CD4-positive, alpha-beta T cell (primary cell): ENCODE measurements at regions not wholly inside any gene's neighbourhood (a gene's known extent, or its start where the extent isn't known, plus 50 kb on each side); places are given as distances from the start of the nearest gene placed in this dataset.

Source experiments
- ATAC-seq: fragments of 200-7000 bp; cut with Tn5 transposase; one replicate; pipeline ENCODE4 v1.10.0; 2022; ENCODE audit warnings: mild to moderate bottlenecking; ENCODE audit not compliant: poor library complexity
- CTCF ChIA-PET: fragments of 350-600 bp; sonication (Branson Sonifier 250); formaldehyde crosslinking; loops from one replicate; lab custom pipeline; 2021; ENCODE audit warnings: antibody characterized with exemption, inconsistent platforms; lab: Charles Lee
- POLR2A ChIA-PET: fragments of 350-600 bp; sonication (Branson Sonifier 250); formaldehyde crosslinking; loops from one replicate; lab custom pipeline; 2021; ENCODE audit warnings: antibody characterized with exemption, inconsistent platforms; lab: Charles Lee
- DNase-seq, 14 experiments: peaks; one replicate each; pipeline ENCODE4 v3.0.0-alpha.2; 2013 to 2020; ENCODE audit warnings: mixed read lengths in 2 of 14
- H3K27ac ChIP-seq, 2 donors: one replicate each; pipeline versions ENCODE4 v1.5.1 to v1.7.0; 2013; ENCODE audit warnings: low read length in 2 of 2, low read depth in 1 of 2, mild to moderate bottlenecking in 1 of 2
- H3K27me3 ChIP-seq, 2 experiments: 1 replicate in 1 of 2; 2 replicates in 1 of 2; pipeline versions ENCODE4 v1.6.1 to v1.7.0; 2013; ENCODE audit warnings: low read length in 2 of 2, control low read depth in 1 of 2, mild to moderate bottlenecking in 1 of 2, moderate library complexity in 1 of 2; ENCODE audit not compliant: insufficient read depth in 2 of 2, control insufficient read depth in 1 of 2
- H3K36me3 ChIP-seq: one replicate; pipeline ENCODE4 v1.6.1; 2013; ENCODE audit warnings: low read length, control low read depth; ENCODE audit not compliant: insufficient read depth
- H3K4me1 ChIP-seq: one replicate; pipeline ENCODE4 v1.6.1; 2013; ENCODE audit warnings: low read length, control low read depth; ENCODE audit not compliant: insufficient read depth
- H3K4me3 ChIP-seq: one replicate; pipeline ENCODE4 v1.5.1; 2013; ENCODE audit warnings: mild to moderate bottlenecking, low read length, moderate library complexity
- H3K9me3 ChIP-seq, 2 experiments: 1 replicate in 1 of 2; 2 replicates in 1 of 2; pipeline versions ENCODE4 v1.6.1 to v1.7.0; 2013; ENCODE audit warnings: low read length in 2 of 2, mild to moderate bottlenecking in 2 of 2, control low read depth in 1 of 2, moderate library complexity in 1 of 2; ENCODE audit not compliant: control insufficient read depth in 1 of 2, insufficient read depth in 1 of 2
- H3K27ac Mint-ChIP-seq: one replicate; pipeline ENCODE4 v1.8.0; 2020; ENCODE audit warnings: mixed read lengths
- H3K27me3 Mint-ChIP-seq: one replicate; pipeline ENCODE4 v1.8.0; 2021; ENCODE audit warnings: mixed read lengths
- H3K36me3 Mint-ChIP-seq: one replicate; pipeline ENCODE4 v1.8.0; 2021; ENCODE audit warnings: low read depth, mixed read lengths
- H3K4me1 Mint-ChIP-seq: one replicate; pipeline ENCODE4 v1.8.0; 2021; ENCODE audit warnings: low read depth, mixed read lengths
- H3K4me3 Mint-ChIP-seq: one replicate; pipeline ENCODE4 v1.8.0; 2020; ENCODE audit warnings: mild to moderate bottlenecking, mixed read lengths
- H3K9me3 Mint-ChIP-seq: one replicate; pipeline ENCODE4 v1.8.0; 2020; ENCODE audit warnings: mixed read lengths
- CTCF ChIP-seq: fragments of 200-600 bp; IDR thresholded peaks from one replicate; pipeline ENCODE4 v1.8.0; 2022; ENCODE audit warnings: antibody characterized with exemption, mild to moderate bottlenecking
- intact Hi-C, 2 experiments: fragments of 100-400 bp; cut with DNase I in 1 of 2; cut with micrococcal nuclease in 1 of 2; formaldehyde crosslinking; loops; one replicate each; pipeline versions ENCODE4 v1.15.1 to v1.9.0; 2023 to 2025; cut with DNase I, micrococcal nuclease

- peaks cover 16% of the 10 kb centered on the region for H3K9me3 Mint-ChIP-seq
These were observed 927.3 kb upstream of the CDH2 start for GRCh38 chr18:29104227-29104626.

GRCh38 chr18:29096079-29096770, 919.3 kb upstream of the CDH2 start:
- H3K27ac Mint-ChIP-seq, result no peak overlapping the region
- no peaks in the 10 kb centered on the region for H3K36me3 Mint-ChIP-seq
- TF ChIP-seq CTCF, result no peak
- H3K4me3 Mint-ChIP-seq, result no peak overlapping the region
- peaks cover 2% of the 10 kb centered on the region for H3K9me3 Mint-ChIP-seq
- intact Hi-C loops, result no loop called here
- Histone ChIP-seq H3K27ac (no peak overlapping the region), H3K36me3 (no peaks in the 10 kb centered on the region), H3K9me3 (peaks cover 0 to 7% of the 10 kb centered on the region in 2 experiments), H3K4me3 (no peak overlapping the region), H3K27me3 (no peaks in the 10 kb centered on the region), H3K4me1 (no peaks in the 10 kb centered on the region)
- ATAC-seq (no peak), DNase-seq (no peak)
- no peaks in the 10 kb centered on the region for H3K27me3 Mint-ChIP-seq
- POLR2A ChIA-PET, result no interaction called here
- no peaks in the 10 kb centered on the region for H3K4me1 Mint-ChIP-seq
- CTCF ChIA-PET, result no interaction called here

More at GRCh38 chr18:29104227-29104626, 927.3 kb upstream of the CDH2 start:
- DNase-seq, result no peak
- H3K4me3 Mint-ChIP-seq, result no peak overlapping the region
- H3K9me3 ChIP-seq, result peaks cover 0 to 5% of the 10 kb centered on the region in 2 experiments
- H3K36me3 ChIP-seq, result no peaks in the 10 kb centered on the region
- no peaks in the 10 kb centered on the region for H3K27me3 ChIP-seq
- no peaks in the 10 kb centered on the region for H3K4me1 ChIP-seq
- H3K4me1 Mint-ChIP-seq, result no peaks in the 10 kb centered on the region
- no peak for TF ChIP-seq CTCF
- ATAC-seq, result no peak
- no peaks in the 10 kb centered on the region for H3K27me3 Mint-ChIP-seq
- H3K4me3 ChIP-seq, result no peak overlapping the region
- no peak overlapping the region for H3K27ac Mint-ChIP-seq
- H3K36me3 Mint-ChIP-seq, result no peaks in the 10 kb centered on the region
- CTCF ChIA-PET, result no interaction called here
- no peak overlapping the region for H3K27ac ChIP-seq
- POLR2A ChIA-PET, result no interaction called here
- intact Hi-C loops, result no loop called here

GRCh38 chr18:29087616-29088246, 910.8 kb upstream of the CDH2 start:
- Mint-ChIP-seq H3K4me1 (no peaks in the 10 kb centered on the region), H3K9me3 (peaks cover 12% of the 10 kb centered on the region), H3K27ac (no peak overlapping the region), H3K27me3 (no peaks in the 10 kb centered on the region), H3K4me3 (no peak overlapping the region), H3K36me3 (no peaks in the 10 kb centered on the region)
- intact Hi-C loops, result no loop called here
- H3K4me3 ChIP-seq, result no peak overlapping the region
- no peak overlapping the region for H3K27ac ChIP-seq
- H3K4me1 ChIP-seq, result no peaks in the 10 kb centered on the region
- H3K36me3 ChIP-seq, result no peaks in the 10 kb centered on the region
- CTCF ChIA-PET, result no interaction called here
- POLR2A ChIA-PET, result no interaction called here
- TF ChIP-seq CTCF, result no peak
- H3K9me3 ChIP-seq, result peaks cover 0 to 7% of the 10 kb centered on the region in 2 experiments
- no peaks in the 10 kb centered on the region for H3K27me3 ChIP-seq
- ATAC-seq, result no peak
- no peak for DNase-seq
